ENCODE measurements at regions not wholly inside any gene's neighbourhood (a gene's known extent, or its start where the extent isn't known, plus 50 kb on each side); places are given as distances from the start of the nearest gene placed in this dataset.

GRCh38 chr1:188224263-188224662, 1395.5 kb downstream of the PLA2G4A start:
- DNase-seq: no peak

DNA sequence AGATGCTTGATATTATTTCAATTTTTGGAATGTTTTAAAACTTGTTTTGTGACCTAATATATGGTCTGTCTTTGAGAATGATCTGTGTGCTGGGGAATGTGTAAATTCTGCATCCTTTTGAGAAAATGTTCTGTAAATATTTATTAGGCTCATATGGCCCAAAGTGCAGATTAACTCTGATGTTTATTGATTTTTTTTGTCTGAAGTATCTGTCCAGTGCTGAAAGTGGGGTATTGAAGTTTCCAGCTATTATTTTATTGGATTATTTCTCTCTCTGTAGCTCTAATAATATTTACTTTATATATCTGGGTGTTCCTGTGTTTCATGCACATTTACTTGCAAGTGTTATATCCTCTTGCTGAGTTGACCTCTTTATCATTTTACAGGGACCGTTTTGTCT, 1397.2 kb downstream of the PLA2G4A start:
- no peak for DNase-seq

DNA sequence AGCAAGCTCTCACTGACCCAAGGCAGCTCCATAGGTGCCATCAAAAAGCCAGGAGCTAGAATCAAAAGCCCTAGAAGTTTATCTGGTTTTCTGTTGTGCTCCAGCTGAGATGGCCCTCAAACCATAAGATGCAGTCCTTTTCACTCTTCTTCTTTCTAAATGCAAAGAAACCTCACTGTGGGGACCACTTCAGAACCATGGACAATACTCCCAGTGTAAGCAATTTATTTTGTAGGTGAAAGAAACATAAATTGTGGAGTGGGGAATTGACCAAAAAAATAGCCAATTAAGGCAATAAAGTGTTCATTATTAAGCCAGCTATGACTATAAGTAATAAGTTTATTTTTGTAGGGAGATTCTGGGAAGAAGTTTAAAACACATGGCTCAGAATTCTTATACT, 1399.9 kb downstream of the PLA2G4A start:
- DNase-seq: no peak

DNA sequence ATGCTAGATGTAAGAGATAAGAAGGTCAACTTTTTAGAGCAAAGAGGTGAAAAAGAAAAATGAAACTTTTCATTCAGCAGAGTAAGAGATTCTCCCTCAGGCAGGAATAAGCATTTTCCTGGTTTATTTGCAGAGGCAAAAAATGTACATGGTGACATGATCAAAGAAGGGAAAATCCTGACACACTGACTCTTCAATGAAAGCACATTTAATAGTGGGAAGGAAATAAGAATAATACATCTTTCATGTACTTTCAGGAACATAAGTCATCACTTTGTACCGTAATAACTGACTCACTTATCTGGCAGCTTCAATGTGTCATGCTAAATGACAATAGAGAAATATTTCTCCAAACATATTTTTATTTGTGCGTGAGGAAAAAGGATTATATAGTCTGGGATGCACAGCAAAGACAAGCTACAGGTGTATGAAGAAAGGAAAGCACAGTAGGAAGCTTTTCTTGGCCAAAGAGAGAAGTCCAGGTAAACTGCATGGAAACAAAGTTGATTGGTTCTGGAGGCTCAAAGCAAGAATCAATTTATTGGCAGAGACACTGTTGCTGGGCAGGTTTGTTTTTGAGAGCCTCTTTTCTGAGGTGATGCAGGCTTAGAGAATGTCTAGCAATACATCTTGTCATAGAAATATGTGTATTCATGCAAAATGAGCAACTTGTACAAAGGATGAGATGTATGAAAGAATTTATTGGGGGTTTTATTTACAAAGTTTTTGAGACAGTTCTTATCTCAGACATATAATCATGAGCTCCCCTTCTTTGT, 1409.0 kb downstream of the PLA2G4A start:
- DNase-seq: no peak

GRCh38 chr1:188240772-188241406, 1412.1 kb downstream of the PLA2G4A start:
- DNase-seq: no peak

GRCh38 chr1:188241629-188242028, 1412.9 kb downstream of the PLA2G4A start:
- DNase-seq: no peak

DNA sequence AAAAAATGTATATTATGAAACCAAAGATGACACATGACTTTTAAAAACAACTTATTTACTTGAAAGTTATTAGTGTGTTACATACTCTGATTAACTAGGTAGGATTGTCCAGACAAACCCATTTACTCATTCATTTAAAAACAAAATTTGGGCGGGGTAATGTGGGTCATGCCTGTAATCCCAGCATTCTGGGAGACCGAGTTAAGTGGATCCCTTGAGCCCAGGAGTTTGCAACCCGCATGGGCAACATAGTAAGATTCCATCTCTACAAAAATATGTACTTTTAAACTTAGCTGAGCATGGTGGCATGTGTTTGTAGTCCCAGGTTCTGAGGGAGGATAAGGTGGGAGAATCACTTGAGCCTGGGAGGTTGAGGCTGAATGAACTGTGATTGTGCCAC, 1414.7 kb downstream of the PLA2G4A start:
- no peak for DNase-seq

DNA sequence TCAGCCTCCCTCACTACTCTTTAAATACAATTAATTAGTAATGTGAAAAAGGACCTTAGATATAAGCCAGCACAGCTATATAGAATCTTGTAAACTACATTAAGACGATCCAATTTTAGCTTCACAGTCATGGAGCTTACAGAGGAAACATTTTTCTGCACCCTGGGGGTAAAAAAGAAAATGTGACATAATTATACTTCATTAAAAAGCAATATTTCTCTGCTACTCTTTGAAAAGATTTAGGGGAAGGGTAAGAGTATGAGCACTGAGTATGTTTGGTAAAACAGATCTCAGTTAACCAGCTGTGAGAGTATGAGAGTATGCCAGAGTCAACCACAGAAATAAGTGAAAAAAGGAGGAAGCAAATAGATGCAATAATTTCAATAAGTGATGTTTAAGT, 1415.9 kb downstream of the PLA2G4A start:
- DNase-seq: no peak

- no peak for DNase-seq
Measured at GRCh38 chr1:188247255-188247654, 1418.5 kb downstream of the PLA2G4A start.

- no peak for DNase-seq
Measured at GRCh38 chr1:188249811-188250210, 1421.1 kb downstream of the PLA2G4A start.

GRCh38 chr1:188251036-188251435, 1422.3 kb downstream of the PLA2G4A start:
- no peak for DNase-seq

GRCh38 chr1:188261849-188262248, 1433.1 kb downstream of the PLA2G4A start:
- no peak for DNase-seq

DNA sequence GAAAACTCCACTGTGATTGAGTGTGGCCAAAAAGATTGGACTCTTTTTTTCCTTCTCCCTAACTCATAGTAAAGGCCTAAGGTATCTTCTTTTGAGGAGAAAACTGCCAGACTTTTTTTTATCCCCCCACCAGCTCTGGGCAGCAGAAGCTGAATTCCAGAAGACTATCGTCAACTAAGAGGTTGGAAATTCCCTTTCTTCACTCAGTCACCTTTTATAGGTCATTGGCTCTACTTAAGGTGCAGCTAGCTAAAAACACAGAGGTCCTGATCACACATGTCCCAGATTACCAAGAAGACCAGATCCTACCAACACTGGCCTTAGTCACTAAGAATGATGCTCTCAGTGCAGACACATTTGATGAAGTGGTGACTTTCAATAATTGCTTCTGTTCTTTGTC, 1441.2 kb downstream of the PLA2G4A start:
- DNase-seq: no peak

- no peak for DNase-seq
Measured at GRCh38 chr1:188270497-188270896, 1441.7 kb downstream of the PLA2G4A start.

GRCh38 chr1:188277771-188278170, 1449.0 kb downstream of the PLA2G4A start:
- DNase-seq: no peak

DNA sequence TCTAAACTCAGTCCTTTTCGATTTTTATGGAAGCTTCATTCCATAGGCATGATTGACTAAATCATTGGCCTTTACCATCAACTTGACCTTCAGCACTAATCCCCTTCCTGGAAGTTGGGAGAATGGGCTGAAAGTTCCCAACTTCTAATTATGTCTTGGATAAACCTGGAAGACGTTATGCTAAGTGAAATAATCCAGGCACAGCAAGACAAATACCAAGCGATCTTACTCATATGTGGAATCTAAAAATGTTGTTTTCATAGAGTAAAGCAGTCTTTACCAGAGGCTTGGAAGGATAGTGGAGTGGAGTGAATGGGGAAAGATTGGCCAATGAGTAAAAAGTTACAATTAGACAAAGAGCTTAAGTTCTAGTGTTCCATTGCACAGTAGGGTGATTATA, 1453.2 kb downstream of the PLA2G4A start:
- no peak for DNase-seq

DNA sequence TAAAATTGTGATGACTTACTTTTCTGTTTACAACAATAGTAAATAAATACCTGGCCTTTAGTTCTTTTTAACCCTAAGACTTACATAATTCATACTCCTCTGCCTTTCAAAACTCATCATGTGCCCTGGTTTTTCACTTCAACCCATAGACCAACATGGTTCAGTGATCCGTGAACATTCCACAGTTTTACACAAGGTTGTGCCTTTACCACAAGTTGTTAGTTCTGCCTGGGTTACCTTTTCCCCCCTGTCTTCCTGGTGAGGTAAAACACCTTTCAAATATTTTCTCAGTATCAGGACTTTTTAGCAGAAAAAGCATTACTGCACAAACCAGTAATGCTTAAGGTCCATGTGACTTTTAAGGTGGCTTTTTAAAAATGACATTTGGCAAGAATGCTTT, 1466.4 kb downstream of the PLA2G4A start:
- no peak for DNase-seq

DNA sequence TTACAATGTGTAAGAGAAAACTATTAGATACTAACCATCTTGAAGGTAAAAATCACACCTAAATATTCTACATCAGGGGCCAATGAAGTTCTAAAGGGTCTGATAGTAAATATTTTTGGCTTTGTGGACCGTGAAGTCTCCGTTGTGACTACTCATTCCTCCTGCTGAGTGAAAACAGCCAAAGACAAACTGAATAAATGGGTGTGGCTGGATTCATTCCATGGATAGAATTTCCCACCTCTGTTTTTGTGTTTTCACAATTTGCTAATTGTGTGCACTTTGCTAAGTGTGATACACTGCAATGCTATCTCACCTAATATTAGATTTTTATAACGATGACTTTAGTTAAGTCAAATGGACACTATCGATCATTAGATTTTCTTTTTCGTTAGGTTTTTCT, 1474.0 kb downstream of the PLA2G4A start:
- no peak for DNase-seq

DNA sequence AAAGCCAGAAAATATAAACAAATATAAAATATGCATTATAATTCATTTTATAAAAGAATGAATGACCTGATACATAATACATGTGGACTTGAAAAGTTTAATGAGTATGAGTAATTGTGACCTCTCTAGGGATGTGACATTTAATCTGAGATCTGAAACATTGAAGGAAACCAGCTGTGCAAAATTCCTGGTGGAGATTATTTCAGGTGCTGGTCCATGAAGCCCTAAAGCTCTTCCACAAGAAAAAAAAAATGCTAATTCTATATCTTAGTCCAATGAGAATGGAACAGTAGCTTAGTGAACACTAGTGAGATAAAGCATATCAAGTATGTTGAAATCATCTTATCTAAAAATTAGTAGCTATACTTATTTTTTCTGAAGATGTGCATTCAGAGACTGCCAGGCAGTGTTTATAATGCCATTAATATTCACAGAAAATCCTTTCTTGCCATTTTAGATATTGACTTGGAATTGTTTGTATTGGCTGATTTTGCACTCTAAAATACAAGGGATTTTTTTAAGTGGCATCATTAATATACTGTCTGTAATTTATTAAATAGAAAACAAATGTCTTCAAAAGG, 1485.9 kb downstream of the PLA2G4A start:
- DNase-seq: no peak

DNA sequence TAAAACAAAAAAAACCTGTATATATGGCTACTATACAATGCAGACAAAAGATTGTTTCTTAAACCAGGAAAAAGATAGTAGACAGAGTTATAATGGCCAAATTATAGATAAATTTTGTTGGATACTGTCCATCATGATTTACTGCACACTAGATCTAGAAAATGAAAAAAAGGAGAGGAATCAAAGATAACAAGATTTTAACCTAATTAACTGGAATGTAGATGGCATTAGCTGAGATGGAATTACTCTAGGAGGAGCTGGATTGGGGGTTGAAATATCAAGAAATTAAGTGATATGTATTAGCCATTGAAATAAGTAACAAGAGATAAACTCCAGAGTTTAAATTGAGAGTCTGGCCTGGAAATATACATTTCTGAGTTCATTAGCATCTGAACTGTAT, 1489.1 kb downstream of the PLA2G4A start:
- DNase-seq: no peak

GRCh38 chr1:188325211-188325610, 1496.5 kb downstream of the PLA2G4A start:
- no peak for DNase-seq

DNA sequence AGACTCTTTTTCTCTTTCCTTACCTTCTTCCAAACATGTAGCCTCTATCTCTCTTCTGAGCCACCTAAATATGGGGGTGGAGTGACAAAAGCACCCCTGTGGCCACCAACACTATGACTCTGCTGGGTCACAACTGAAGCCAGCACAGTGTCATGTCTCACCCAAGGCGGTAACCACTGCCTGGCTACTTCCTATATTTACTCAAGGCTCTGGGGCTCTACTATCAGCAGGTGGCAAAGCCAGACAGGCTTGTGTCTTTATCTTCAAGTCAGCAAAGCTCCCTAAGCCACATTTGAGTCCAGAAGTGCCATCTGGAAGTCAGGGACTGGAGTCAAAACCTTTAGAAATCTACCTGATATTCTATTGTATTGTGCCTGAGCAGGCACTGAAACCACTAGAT, 1515.2 kb downstream of the PLA2G4A start:
- no peak for DNase-seq

DNA sequence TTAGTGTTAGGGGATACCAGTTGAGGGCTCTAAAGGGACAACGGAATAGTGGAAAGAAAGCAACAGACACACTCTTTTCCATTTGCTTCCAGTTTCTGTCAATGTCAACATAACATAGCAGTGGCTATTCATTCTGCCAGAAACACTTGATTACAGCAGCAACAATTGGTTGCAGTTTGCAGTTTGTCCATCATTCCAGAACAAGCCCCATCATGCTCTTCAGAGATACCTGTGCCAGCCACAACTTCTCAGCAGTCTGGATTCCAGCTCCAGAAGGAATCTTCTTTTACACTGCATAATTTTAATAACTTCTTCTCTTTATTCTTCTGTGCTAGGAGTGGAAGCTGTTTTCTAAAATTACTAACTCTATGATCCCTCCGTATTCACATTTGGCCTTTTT, 1521.4 kb downstream of the PLA2G4A start:
- no peak for DNase-seq

DNA sequence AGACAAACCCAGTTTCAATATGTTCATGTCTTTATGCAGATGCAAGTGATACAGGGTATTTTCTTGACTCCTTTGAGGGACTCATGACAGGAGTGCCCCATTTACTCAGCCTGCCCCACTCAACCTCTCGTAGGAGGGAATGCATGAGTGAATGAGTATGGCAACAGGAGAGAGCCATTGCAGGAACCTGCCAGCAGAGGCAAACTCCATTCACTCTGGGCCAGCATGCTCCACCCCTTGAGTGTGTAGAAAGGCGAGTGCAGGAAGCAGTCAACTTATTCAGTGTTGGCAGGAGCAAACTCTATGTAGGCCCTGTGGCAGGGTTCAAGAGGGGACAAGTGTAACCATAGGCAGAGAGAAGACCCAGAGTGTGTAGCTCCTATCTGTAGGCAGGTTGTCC, 1526.3 kb downstream of the PLA2G4A start:
- no peak for DNase-seq

Data from NCI-H446 (cell line).